ENCODE measurements at regions not wholly inside any gene's neighbourhood (a gene's known extent, or its start where the extent isn't known, plus 50 kb on each side); places are given as distances from the start of the nearest gene placed in this dataset.

GRCh38 chr4:115454228-115454627 is 340.8 kb upstream of the NDST4 start:
- TF ChIP-seq POLR2AphosphoS5 (IDR thresholded peaks at IDR 0.05; ENCODE audit: low read depth, low read length): no peak
- TF ChIP-seq SIN3A (IDR thresholded peaks at IDR 0.05; ENCODE audit: borderline replicate concordance, insufficient read depth, low read length): no peak
- no peak for TF ChIP-seq FOXP2 (optimal IDR thresholded peaks at IDR 0.05; ENCODE audit: borderline replicate concordance, extremely low read depth, extremely low read length, insufficient read depth)

Data from PFSK-1 (cell line).